Thoracic aorta (tissue), 2 donors: ENCODE measurements at regions not wholly inside any gene's neighbourhood (a gene's known extent, or its start where the extent isn't known, plus 50 kb on each side); places are given as distances from the start of the nearest gene placed in this dataset.

Source experiments
- ATAC-seq: fragments of 150-250 bp; one replicate; pipeline ENCODE4 v1.8.0; 2017; ENCODE audit warnings: low read depth; ENCODE audit not compliant: insufficient number of reproducible peaks, low FRiP score
- DNase-seq: peaks from one replicate; pipeline ENCODE4 v3.0.0-alpha.2; 2020; ENCODE audit warnings: low spot score
- H3K27ac ChIP-seq, 2 donors: fragments of 200-600 bp; sonication (generic); 1 replicate in 1 of 2; 2 replicates in 1 of 2; pipeline ENCODE4 v1.5.1; 2016; ENCODE audit warnings: mild to moderate bottlenecking in 2 of 2, moderate library complexity in 2 of 2
- H3K27me3 ChIP-seq: fragments of 200-600 bp; sonication (generic); replicated peaks from 2 replicates; pipeline ENCODE4 v1.6.0; 2016; ENCODE audit warnings: mild to moderate bottlenecking; ENCODE audit not compliant: insufficient read depth
- H3K36me3 ChIP-seq: fragments of 200-600 bp; sonication (generic); one replicate; pipeline ENCODE4 v1.5.1; 2016
- H3K4me1 ChIP-seq, 2 donors: fragments of 200-600 bp; sonication (generic); 1 replicate in 1 of 2; 2 replicates in 1 of 2; pipeline versions ENCODE4 v1.5.1 to v1.6.0; 2016; ENCODE audit warnings: low read depth in 2 of 2, mild to moderate bottlenecking in 1 of 2; ENCODE audit not compliant: control insufficient read depth in 1 of 2
- H3K4me3 ChIP-seq: fragments of 200-600 bp; sonication (generic); 2 replicates; pipeline ENCODE4 v1.5.1; 2016; ENCODE audit warnings: mild to moderate bottlenecking
- H3K9me3 ChIP-seq: fragments of 200-600 bp; sonication (generic); 2 replicates; pipeline ENCODE4 v1.5.1; 2016
- CTCF ChIP-seq: fragments of 200-600 bp; sonication (generic); IDR thresholded peaks from one replicate; pipeline ENCODE4 v1.5.1; 2019; ENCODE audit warnings: antibody characterized with exemption

- Histone ChIP-seq H3K27ac (no peak overlapping the region), H3K4me1 (peaks cover 0 to 22% of the 10 kb centered on the region in 2 donors), H3K27me3 (no peaks in the 10 kb centered on the region), H3K36me3 (no peaks in the 10 kb centered on the region), H3K4me3 (no peak overlapping the region), H3K9me3 (no peaks in the 10 kb centered on the region)
- TF ChIP-seq CTCF, result no peak
- ATAC-seq, result no peak
- DNase-seq, result no peak
Observed at GRCh38 chrX:87808576-87809243, 291.1 kb downstream of the KLHL4 start.

- Histone ChIP-seq H3K36me3 (no peaks in the 10 kb centered on the region), H3K27ac (no peak overlapping the region), H3K4me1 (no peaks in the 10 kb centered on the region), H3K27me3 (no peaks in the 10 kb centered on the region), H3K4me3 (no peak overlapping the region), H3K9me3 (no peaks in the 10 kb centered on the region)
- DNase-seq, result no peak
- no peak for ATAC-seq
- TF ChIP-seq CTCF, result no peak
Observed at GRCh38 chrX:87813566-87813965, 296.0 kb downstream of the KLHL4 start.

GRCh38 chrX:87846956-87847355, 329.4 kb downstream of the KLHL4 start:
- Histone ChIP-seq H3K9me3 (no peaks in the 10 kb centered on the region), H3K4me3 (no peak overlapping the region), H3K27me3 (no peaks in the 10 kb centered on the region), H3K36me3 (no peaks in the 10 kb centered on the region), H3K27ac (no peak overlapping the region), H3K4me1 (no peaks in the 10 kb centered on the region)
- DNase-seq (no peak), ATAC-seq (no peak)
- TF ChIP-seq CTCF, result no peak

GRCh38 chrX:87873347-87873941, 355.8 kb downstream of the KLHL4 start:
- DNase-seq, result no peak
- H3K4me1 ChIP-seq, result no peaks in the 10 kb centered on the region
- H3K4me3 ChIP-seq, result no peak overlapping the region
- no peaks in the 10 kb centered on the region for H3K27me3 ChIP-seq
- H3K36me3 ChIP-seq, result no peaks in the 10 kb centered on the region
- no peaks in the 10 kb centered on the region for H3K9me3 ChIP-seq
- no peak for TF ChIP-seq CTCF
- no peak for ATAC-seq
- no peak overlapping the region for H3K27ac ChIP-seq

GRCh38 chrX:87874043-87874442, 356.4 kb downstream of the KLHL4 start:
- Histone ChIP-seq H3K36me3 (no peaks in the 10 kb centered on the region), H3K4me3 (no peak overlapping the region), H3K27ac (no peak overlapping the region), H3K4me1 (no peaks in the 10 kb centered on the region), H3K9me3 (no peaks in the 10 kb centered on the region), H3K27me3 (no peaks in the 10 kb centered on the region)
- ATAC-seq (no peak), DNase-seq (no peak)
- TF ChIP-seq CTCF, result no peak
